ENCODE measurements at regions not wholly inside any gene's neighbourhood (a gene's known extent, or its start where the extent isn't known, plus 50 kb on each side); places are given as distances from the start of the nearest gene placed in this dataset.

- Histone ChIP-seq H4K20me1 (ENCODE audit: control insufficient read depth, insufficient read depth, insufficient read length) (no peaks in the 10 kb centered on the region), H3K23ac (ENCODE audit: insufficient read length, low read depth, low read length) (no peak overlapping the region), H3K9ac (ENCODE audit: extremely low read depth, insufficient read length, low read length) (no peak overlapping the region), H3K18ac (ENCODE audit: insufficient read length, low read depth, low read length) (no peak overlapping the region), H3T11ph (ENCODE audit: low read length) (no peak overlapping the region), H2AK5ac (ENCODE audit: insufficient read length, low read length) (no peak overlapping the region), H3K9me3 (ENCODE audit: control insufficient read depth, low read depth, low read length) (no peaks in the 10 kb centered on the region), H2BK12ac (ENCODE audit: insufficient read length, low read depth, low read length) (no peak overlapping the region), H2BK20ac (ENCODE audit: low read depth, low read length, poor library complexity, severe bottlenecking) (no peak overlapping the region), H4K91ac (ENCODE audit: insufficient read length, low read depth, low read length) (no peak overlapping the region), H3K56ac (ENCODE audit: insufficient read length, low read depth, low read length) (no peak overlapping the region), H4K8ac (replicated peaks; ENCODE audit: insufficient read length, low read depth, low read length) (no peak overlapping the region), H2BK5ac (ENCODE audit: insufficient read length, low read length) (no peak overlapping the region), H3K79me1 (ENCODE audit: insufficient read depth, low read depth, low read length, poor library complexity, severe bottlenecking) (no peaks in the 10 kb centered on the region), H3K27ac (ENCODE audit: insufficient read length, low read depth, low read length) (no peak overlapping the region), H3K79me2 (ENCODE audit: insufficient read depth, low read length) (no peaks in the 10 kb centered on the region), H2BK15ac (ENCODE audit: low read depth, low read length) (no peak overlapping the region), H3K4me2 (ENCODE audit: insufficient read depth, insufficient read length, low read length) (no peak overlapping the region), H3K4me1 (ENCODE audit: insufficient read depth, low read length) (no peaks in the 10 kb centered on the region), H3K23me2 (ENCODE audit: insufficient read length, low read depth, low read length, poor library complexity, severe bottlenecking) (no peaks in the 10 kb centered on the region), H3K27me3 (ENCODE audit: insufficient read depth, low read length) (no peaks in the 10 kb centered on the region), H4K5ac (ENCODE audit: insufficient read length, low read depth, low read length) (no peak overlapping the region), H3K14ac (ENCODE audit: insufficient read depth, low read length) (no peak overlapping the region), H3K4ac (ENCODE audit: low read depth, low read length) (no peak overlapping the region), H2AFZ (ENCODE audit: low read length) (no peak overlapping the region), H2BK120ac (ENCODE audit: low read depth, low read length, poor library complexity, severe bottlenecking) (no peak overlapping the region)
- no peak for TF ChIP-seq CTCF (conservative IDR thresholded peaks at IDR 0.05)
- Mint-ChIP-seq H3K27me3 (ENCODE audit: low read depth) (peaks cover 19% of the 10 kb centered on the region), H3K4me3 (no peak overlapping the region), H3K4me1 (no peaks in the 10 kb centered on the region), H3K27ac (no peak overlapping the region), H3K36me3 (ENCODE audit: insufficient read depth in 1 of 3, low read depth in 3 of 3) (peaks cover 0 to 2% (median 0%) of the 10 kb centered on the region in 3 experiments; a peak in 4 of 7 replicates), H3K9me3 (peaks cover 2 to 6% of the 10 kb centered on the region in 2 experiments; a peak in 3 of 5 replicates)
- peak; percentile 24 for DNase-seq
- no CpG with 5 or more reads among the region's 12 CpGs for whole genome bisulfite sequencing (ENCODE audit: extremely low coverage, insufficient read length, low lambda C conversion rate)
Measured at GRCh38 chr13:111396457-111396856, 76.0 kb downstream of the TEX29 start.
